8988T (cell line): ENCODE measurements at regions not wholly inside any gene's neighbourhood (a gene's known extent, or its start where the extent isn't known, plus 50 kb on each side); places are given as distances from the start of the nearest gene placed in this dataset.
A peak's percentile ranks its signal among the peaks of the same experiment; 100 is the strongest.
"Not testable (repeated sequence)": the region's sequence is repeated elsewhere in the genome, so short reads cannot be mapped to it uniquely, and the experiment has no call there.

Experiments
- DNase-seq: peaks from one replicate; pipeline ENCODE4 v3.0.0; 2011

DNA sequence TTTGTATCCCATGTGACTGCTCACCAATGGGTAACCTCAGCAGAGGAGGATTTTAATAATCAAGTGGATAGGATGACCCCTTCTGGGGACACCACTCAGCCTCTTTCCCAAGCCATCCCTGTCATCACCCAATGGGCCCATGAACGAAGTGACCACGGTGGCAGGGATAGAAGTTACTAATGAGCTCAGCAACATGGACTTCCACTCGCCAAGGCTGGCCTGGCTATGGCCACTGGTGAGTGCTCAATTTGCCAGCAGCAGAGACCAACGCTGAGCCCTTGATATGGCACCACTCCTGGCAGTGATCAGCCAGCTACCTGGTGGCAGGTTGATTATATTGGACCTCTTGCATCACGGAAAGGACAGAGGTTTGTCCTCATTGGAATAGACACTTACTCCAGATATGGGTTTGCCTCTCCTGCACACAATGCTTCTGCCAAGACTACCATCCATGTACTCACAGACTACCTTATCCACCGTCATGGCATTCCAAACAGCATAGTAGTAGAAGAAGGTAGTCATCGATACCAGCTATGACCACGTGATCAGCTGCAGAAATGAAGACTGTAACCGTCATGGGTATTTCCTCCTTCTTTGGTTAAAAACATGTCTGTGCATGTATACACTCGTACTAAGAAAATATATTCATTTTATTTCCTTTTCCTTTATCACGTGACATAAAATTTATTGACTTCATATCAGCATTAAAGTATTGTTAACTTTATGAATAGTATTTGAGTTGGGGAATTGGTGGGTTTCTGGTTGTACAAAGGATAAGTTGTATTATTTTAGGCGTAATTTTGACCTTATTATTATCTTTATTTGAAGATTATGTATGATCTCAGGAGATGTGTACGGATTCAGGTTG is 562.6 kb downstream of the PTPRU start:
- DNase-seq, result no peak

DNA sequence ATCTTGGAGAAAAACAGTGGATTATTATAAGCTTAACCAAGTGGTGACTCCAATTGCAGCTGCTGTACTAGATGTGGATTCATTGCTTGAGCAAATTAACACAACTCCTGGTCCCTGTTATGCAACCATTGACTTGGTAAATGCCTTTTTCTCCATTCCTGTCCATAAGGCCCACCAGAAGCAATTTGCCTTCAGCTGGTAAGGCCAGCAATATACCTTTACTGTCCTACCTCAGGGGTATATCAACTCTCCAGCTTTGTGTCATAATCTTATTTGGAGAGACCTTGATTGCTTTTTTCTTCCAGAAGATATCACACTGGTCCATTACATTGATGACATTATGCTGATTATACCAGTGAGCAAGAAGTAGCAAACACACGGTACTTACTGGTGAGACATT is 560.8 kb downstream of the PTPRU start:
- DNase-seq, result not testable (repeated sequence)

DNA sequence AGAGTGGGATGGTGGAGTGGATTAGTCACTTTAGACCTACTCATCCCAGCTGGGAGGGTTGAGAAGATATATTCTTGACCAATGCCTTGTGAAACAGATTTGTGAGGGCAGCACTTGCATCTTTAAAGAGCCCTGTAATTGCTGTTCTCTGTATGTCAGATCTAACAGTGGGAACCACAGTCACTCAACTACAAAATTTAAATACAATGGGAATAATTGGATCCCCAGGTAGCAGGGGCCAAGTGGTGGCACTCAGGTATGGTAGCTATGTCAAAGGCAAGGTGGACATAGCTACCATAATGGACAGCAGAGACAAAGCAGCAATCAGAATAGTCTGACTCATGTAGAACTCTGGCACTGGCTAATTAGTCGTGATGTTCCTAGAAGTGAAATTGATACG is 559.6 kb downstream of the PTPRU start:
- not testable (repeated sequence) for DNase-seq

DNA sequence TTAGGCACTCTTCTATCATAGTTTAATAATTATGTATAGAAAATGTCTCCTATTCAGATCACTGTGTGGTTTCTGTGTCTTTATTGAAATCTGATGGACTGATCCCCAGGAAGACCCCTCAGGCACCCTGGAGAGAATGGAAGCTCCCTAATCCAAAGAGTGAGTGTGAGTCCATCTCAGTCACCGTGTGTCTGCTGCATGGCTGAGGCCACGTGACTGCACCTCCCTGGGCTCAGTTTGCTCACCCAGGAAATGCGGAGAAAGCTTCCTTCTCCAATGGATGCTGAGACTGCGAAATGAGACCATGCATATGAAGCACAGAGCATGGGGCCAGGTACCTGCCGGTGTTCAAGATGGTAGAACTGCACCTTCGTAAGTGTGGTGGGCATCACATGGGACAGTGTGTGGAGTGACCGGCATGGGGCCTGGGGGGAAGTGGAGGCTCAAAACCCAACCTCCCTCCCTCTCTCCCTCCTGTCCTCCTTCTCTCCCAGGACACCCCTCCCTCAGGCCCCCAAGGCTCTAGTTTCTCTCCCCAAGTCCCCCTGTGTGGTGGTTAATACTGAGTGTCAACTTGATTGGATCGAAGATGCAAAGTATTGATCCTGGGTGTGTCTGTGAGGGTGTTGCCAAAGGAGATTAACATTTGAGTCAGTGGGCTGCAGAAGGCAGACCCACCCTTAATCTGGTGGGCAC is 557.5 kb downstream of the PTPRU start:
- no peak for DNase-seq

DNA sequence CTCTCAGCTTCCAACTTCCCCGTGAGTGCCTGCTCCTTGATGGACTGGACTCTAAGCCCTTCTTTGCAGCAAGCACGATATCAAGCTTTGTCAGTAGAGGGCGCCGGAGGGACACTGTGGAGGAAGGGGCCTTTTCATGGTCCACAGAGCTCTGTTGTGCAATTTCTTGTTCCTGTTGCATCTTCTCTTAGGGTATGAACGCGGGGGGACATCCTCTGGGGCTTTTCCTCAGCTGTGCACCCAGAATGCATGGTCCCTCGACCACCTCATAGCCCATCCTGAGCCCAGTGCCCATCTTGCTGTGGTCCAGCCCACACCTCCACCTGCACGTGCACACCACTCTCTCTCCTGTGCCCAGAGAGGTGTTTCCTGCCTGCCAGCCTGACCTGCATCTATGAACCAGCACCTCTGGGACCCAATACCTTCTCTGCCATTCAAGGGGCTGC is 556.8 kb downstream of the PTPRU start:
- peak; percentile 40 for DNase-seq

DNA sequence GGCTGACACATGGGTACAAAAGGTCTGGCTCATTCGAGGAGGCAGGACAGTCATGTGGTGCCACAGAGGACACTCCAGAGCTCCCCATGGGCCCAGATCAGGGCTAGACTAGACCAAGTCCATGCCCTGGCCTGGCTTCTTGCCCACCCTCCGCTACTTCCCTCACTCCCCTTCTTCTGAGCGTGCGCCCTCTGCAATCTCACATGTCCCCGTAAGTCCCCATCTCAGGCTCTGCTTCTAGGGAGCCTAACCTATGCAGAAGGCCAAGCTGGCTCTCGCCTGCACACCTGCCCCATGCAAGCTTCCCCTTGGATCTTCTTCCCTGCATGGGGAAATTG is 553.6 kb downstream of the PTPRU start:
- no peak for DNase-seq

DNA sequence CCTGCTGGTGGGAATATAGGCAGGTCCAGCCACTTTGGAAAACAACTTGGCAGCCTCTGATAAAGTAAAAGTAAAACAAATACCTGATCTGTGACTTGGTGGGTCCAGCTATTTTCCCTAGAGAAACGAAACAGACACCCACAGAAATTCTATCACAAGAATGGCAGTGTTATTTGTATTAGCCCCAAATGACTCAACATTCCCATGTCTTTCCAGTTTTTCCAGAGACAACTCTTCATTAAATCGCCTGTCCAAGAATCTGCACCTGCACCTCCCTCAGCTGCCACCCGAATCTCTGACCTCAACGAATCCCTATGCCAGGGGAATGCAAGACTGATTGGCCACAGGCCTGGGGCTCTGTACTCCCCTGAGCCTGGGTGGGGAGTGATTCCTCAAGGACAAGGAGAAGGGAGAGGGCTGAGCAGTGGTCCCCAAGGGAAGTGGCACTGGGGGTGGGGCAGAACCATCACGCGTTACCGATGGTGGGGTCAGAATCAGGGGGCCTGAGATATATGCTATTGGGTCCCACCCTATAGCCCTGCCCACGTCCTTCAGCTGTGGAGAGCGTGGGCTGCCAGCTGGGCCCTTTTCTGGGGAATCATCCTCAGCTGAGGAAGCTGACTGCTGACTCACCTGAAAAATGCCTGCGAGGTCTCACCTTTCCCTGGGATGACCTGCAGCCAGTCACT is 553.0 kb downstream of the PTPRU start:
- DNase-seq, result no peak

DNA sequence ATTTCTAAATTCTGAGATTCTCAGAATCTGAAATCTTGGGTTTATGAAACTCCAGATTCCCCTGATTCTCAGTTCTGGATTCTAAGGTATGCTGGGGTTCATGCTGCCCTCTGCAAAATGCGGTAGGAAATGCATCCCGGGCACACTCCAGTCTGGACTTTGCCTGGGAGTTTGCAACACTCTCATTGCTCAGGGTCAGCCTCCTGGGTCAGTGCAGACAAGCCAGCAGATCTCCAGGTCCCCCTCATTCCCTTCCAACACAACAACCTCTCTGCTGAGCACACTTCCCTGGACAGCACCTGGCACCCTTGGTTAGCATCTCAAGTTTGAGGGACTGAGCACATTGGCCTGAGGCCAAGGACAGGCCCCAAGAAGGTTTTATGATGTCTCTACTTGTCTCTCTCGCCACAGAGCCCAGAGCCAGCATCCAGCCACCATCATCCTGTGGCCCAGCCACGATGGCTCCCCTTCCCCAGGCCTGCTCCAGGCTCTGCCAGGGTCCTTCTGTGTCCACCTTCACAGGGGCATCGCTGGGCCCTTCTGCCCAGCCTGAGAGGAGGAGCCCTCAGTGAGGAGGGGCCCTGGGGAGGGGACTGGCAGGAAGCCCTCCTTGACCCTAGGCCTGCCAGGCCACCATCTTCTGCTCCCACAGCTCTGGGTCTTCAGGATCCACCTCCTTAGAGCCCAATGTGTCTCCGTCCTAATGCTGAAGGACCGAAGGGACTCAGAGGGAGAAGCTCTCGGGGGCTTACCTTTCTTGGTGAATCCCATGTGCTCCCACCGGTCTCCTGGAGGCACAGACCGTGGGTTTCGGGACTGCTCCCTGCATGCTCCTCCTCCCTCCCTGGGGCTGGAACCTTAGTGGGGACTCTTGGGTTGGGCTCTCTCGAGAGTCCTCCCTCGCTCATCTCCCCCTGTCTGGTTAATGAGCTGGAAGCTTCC is 550.7 kb downstream of the PTPRU start:
- no peak for DNase-seq

DNA sequence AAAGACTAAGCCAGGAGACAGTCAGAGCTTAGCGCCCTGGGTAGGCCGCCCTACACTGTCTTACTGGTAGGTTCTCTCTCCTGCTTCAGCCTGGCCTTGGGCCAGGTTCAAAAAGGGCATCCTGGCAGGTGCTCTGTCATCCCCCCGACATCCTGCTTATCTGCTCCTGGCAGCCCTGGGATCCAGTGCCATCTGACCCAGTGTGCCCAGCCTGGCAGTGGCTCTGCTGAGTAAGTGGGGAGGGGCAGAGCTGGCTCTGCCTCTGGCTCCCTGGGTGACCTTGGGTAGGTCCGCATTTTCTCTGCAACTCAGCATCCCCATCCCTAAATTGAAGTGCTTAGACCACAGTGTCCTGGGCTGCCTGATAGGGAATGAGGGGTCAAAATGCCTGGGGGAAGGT is 549.9 kb downstream of the PTPRU start:
- no peak for DNase-seq

DNA sequence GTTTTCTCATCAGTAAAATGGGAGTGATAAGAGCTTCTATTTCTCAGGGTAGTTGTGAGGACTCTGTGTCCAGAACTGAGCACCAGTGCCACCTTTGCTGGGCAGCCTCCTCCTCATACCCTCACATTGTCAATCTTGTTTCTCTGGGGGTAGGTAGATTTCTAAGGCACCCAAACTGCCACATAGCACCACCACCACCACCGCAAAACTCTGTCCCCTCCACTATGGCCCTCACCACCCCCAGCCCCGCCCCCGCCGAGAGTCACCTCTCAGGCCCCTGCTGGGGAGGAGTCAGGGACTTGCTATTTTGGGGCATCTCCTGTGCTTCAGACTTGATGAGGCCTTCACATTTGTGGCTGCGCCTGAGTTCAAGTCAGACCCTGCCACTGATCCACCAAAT is 549.2 kb downstream of the PTPRU start:
- DNase-seq, result no peak

DNA sequence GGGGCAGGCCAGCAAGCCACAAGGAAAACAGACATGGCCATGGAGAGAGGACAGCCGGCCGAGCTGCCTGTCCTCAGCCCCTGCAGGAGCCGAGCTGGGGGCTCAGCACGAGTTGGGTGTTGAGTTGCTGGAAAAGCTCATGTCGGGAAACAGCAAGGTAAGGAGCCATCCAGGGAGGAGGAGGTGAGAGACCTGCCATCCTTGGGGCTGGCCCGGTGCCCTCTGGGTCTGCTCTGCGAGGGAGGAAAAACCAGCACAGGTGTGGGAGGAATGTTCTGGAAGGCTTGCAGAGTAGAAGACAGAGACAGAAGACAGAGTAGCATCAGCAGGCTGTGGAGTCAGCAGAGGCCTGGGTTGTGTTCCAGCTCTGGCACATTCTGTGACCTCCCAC is 548.8 kb downstream of the PTPRU start:
- no peak for DNase-seq

DNA sequence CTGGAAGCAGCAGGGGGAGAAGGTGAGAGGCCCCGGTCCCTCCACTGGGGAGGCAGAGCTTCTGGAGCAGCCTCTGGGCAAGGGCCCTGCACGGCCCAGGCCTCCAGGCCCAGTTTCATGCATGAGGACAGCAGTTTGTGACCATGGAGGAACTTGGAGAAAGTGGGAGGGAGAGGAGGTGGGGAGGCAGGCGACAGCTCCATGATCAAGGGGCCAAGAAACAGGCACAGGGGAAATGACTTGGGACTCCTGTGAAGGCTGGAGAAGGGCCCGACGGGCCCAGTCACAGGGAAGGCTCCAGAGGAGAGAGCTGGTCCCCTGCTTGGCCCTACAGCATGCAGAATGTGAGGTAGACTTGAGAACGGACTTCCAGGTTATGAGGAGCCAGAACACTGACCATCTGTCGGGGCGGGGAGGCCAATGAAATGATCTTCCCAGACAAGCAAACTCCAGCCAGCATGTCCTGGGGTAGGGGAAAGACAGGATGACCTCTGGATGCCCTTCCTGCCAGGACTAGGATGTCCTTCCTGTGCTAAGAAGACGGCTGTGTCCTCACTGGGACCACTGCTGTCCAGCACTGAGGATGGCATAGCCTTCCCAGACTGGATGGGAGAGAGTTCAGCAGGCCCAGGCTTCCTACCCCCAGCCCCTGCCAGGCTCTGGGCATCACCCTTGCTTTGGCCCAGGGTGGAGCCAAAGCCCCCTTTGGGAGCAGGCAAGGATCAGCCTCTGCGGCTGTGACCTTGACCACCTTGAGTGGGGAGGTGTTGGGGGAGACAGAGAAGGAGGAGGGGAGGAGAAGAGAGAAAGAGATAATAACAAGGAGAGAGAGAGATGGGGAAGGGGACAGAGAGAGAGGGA is 548.2 kb downstream of the PTPRU start:
- no peak for DNase-seq

DNA sequence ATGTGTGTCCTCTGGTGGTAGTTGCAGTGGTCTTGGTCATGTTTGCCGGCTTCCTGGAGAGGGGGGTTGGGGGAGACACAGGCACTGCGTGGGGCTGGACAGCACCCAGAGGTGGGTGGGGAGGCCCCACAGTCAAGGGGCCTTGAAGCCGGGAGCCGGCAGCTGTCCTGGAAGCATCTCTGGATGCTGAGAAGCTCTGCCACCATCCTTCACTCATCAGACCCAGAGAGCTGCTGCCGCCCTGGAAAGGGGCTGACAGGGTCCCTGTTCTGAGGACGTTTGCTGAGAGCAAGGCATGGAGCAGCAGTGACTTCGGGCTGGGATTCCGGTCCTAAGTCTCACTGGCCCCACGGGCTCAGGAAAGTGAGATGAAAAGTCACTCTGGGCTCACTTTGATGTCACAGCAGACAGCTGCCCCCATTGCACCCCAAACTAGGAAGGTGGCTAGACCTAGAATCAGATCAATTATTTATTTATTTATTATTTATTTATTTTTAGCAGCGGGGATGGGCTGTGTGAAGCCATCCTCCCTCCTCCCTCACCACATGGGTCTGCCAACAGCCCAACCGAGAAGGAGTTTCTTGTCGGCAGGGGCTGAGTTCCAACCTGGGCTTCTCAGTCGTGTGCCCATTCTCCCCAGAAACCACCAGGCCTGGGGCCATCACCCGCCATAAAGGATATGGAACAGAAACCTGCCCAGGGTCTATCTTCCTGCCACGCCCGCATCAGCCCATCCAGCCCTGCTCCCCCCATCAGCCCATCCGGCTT is 547.4 kb downstream of the PTPRU start:
- no peak for DNase-seq

DNA sequence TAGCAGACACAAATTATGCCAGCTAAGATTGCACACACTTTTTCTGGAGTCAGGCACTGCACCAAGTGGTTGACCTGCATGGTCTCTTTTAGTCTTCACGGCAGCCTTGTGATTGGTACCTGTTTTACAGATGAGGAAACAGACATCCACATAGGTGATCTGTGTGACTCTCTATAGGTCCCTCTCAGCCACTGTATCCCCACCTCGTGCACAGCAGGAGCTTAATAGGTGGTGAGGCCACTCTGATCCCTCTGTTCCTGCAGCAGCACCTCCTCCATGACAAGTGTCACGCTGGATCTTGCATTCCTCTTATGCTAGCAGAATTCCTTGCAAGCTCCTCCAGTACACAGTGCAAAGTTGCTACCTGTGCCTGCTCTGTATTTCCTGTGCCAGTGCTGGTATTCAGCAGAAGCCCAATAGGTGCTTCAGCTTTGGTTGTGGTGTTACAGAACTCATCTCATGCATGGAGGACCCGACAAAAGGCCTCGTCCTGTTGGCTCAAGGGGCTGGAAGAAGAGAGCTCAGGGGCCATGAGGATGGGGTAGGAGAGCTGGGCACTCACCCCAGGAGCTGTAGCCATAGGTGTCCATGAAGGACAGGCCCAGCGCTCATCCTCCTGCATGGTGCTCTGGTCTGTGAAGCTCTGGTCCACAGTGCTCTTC is 546.7 kb downstream of the PTPRU start:
- DNase-seq, result no peak

DNA sequence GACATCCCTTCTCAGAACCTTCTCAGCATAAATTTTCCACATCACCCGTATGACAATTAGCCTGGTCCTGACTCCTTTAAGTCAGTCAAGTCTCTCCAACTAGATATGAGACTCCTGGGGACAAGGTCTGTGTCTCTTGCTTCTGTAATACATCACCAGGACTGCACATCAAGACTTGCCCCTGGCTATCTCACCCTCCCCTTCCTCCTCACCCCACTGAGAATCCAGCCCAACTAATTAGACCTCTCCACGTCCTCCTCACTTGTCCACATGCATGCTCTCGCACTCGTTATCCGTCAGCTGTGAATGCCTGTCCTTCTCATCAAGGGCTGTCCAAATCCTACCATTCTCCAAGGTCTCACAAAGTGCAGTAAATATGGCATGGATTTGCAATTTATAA is 542.8 kb downstream of the PTPRU start:
- DNase-seq, result no peak

DNA sequence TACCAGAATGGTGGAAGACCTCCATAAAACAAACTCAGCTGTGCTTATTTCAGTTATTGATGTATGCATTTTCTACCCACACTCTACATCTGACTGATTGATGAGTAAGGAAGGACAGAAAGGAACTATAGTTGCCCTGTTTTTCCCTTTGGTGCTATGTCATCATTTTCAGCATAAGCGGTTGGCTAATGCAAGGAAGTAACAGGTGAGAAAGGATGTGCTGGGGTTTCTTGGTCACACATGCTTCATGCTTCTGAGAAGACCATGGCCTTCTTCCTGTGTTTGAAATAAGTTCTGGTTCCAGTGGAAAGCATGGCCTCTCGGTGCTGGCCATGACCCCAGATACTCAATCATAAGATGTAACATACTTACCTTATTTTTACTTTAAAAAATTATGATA is 541.2 kb downstream of the PTPRU start:
- DNase-seq, result no peak

DNA sequence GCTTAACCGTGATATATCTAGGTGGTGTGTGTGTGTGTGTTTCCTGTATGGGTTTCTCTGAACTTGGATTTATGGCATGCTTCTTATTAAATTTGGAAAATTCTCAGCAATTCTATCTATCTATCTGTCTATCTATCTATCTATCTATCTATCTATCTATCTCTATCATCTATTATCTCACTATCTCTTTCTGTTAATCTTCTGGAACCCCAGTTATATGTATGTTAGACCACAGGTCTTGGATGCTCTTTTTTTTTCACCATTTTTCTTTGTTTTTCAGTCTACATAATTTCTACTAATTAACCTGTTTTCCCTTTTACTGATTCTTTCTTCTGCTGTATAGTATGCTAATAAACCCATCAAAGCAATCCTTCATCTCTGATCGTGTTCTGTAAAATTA is 538.0 kb downstream of the PTPRU start:
- DNase-seq, result no peak

DNA sequence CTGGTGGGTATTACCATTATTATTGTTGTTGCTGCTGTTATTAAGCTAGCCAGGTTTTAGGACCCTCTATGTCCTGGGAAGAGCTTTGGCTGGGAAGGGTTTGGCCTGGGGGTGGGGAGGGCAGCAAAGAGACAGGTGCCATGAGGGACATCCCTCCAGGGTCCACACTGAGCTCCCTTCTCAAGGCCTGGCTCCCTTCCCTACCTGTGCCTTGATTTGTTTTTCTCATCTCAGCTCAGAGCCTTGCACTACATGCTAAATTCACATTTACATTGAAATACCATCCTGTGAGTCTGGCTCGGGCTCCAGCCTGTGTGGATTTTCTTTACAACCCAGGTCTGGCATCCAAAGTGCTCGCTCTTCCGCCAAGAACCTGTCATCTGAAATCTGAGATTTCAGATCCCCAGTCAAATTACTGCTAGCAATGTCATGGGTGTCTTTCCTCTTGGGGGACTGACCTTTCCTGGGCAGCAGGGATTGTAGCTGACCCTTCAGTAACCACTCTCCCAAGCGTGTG is 536.3 kb downstream of the PTPRU start:
- no peak for DNase-seq

DNA sequence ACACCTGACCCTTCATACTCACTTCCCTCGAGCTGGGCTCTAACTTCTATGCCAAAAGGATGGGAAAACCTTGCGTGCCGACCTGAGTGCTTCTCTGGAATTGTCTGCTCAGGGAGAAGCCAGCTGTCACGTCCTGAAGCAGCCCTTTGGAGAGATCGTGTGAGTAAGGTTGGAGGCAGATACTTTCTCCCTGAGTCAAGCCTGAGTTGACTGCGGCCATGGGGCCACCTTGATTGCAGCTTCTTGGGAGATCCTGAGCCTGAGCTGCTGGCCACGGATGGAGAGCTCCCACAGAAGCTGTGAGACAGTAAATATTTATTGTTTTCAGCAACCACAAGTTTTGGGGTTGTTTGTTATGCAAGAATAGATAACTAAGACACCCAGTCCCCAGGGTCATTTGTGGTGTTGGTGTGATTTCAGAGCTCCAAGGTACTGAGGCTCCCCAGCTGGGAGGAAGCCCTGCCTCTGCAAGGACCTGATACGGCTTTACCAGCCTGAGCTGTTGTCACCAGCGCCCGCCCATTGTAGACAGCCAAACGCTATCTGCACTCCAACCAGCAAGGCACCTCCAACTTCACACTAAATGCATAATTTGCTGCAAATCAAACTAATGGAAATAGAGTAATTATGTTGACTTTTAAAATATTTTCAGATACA is 531.6 kb downstream of the PTPRU start:
- no peak for DNase-seq
